Esophagus muscularis mucosa (tissue), 4 donors: ENCODE measurements at regions not wholly inside any gene's neighbourhood (a gene's known extent, or its start where the extent isn't known, plus 50 kb on each side); places are given as distances from the start of the nearest gene placed in this dataset.

Source experiments
- DNase-seq: peaks from one replicate; pipeline ENCODE4 v3.0.0-alpha.2; 2017; ENCODE audit errors: extremely low spot score
- H3K27ac ChIP-seq, 4 donors: fragments of 200-600 bp; sonication (generic); replicated peaks in 1 of 4; 1 replicate in 3 of 4; 2 replicates in 1 of 4; pipeline ENCODE4 v1.5.1; 2016 to 2019; ENCODE audit warnings: mild to moderate bottlenecking in 1 of 4
- H3K27me3 ChIP-seq, 4 donors: fragments of 200-600 bp; sonication (generic); one replicate each; pipeline versions ENCODE4 v1.5.1 to v1.6.0; 2016 to 2019
- H3K36me3 ChIP-seq, 4 donors: fragments of 200-600 bp; sonication (generic); one replicate each; pipeline ENCODE4 v1.5.1; 2016 to 2019
- H3K4me1 ChIP-seq, 4 donors: fragments of 200-600 bp; sonication (generic); one replicate each; pipeline ENCODE4 v1.5.1; 2016 to 2019
- H3K4me3 ChIP-seq, 4 donors: fragments of 200-600 bp; sonication (generic); 1 replicate in 2 of 4; 2 replicates in 2 of 4; pipeline ENCODE4 v1.5.1; 2016 to 2019; ENCODE audit warnings: mild to moderate bottlenecking in 4 of 4, moderate library complexity in 1 of 4
- H3K9me3 ChIP-seq, 4 donors: fragments of 200-600 bp; sonication (generic); 1 replicate in 3 of 4; 2 replicates in 1 of 4; pipeline ENCODE4 v1.5.1; 2016 to 2019
- EP300 ChIP-seq: sonication (generic); formaldehyde crosslinking; IDR thresholded peaks from one replicate; pipeline ENCODE4 v1.6.1; 2017; ENCODE audit warnings: antibody characterized with exemption
- POLR2A ChIP-seq: fragments of 450-650 bp; IDR thresholded peaks from one replicate; pipeline ENCODE4 v1.6.1; 2017; ENCODE audit warnings: antibody characterized with exemption, moderate library complexity, mild to moderate bottlenecking, low read depth
- POLR2AphosphoS5 ChIP-seq, 2 donors: sonication (generic); formaldehyde crosslinking; IDR thresholded peaks; one replicate each; pipeline ENCODE4 v1.6.1; 2017; ENCODE audit warnings: antibody characterized with exemption in 2 of 2
- WGBS: methylation state at CpG from one replicate; pipeline ENCODE4 v1.1.5; 2018; 5-methylcytosine and 5-hydroxymethylcytosine counted together
- intact Hi-C: fragments of 100-400 bp; cut with DNase I; formaldehyde crosslinking; loops from one replicate; pipeline ENCODE4 v1.15.1; 2023
- TF ChIP-seq, protein P1 (sequence below), 3 experiments: fragments of 200-600 bp in 2 of 3; fragments of 450-650 bp in 1 of 3; sonication (generic) in 2 of 3; IDR thresholded peaks; one replicate each; pipeline ENCODE4 v1.5.1; 2017 to 2019; ENCODE audit warnings: antibody characterized with exemption in 3 of 3, mild to moderate bottlenecking in 2 of 3, moderate library complexity in 1 of 3

GRCh38 chr6:6525933-6526332 lies 62.6 kb upstream of the LY86 start:
- H3K27ac ChIP-seq = no peak overlapping the region
- WGBS = 96% methylated on average over 2 of the region's 2 CpGs
- TF ChIP-seq POLR2A (no peak), POLR2AphosphoS5 (IDR thresholded peaks at IDR 0.05) (no peak), EP300 (no peak)
- TF ChIP-seq, protein P1, sequence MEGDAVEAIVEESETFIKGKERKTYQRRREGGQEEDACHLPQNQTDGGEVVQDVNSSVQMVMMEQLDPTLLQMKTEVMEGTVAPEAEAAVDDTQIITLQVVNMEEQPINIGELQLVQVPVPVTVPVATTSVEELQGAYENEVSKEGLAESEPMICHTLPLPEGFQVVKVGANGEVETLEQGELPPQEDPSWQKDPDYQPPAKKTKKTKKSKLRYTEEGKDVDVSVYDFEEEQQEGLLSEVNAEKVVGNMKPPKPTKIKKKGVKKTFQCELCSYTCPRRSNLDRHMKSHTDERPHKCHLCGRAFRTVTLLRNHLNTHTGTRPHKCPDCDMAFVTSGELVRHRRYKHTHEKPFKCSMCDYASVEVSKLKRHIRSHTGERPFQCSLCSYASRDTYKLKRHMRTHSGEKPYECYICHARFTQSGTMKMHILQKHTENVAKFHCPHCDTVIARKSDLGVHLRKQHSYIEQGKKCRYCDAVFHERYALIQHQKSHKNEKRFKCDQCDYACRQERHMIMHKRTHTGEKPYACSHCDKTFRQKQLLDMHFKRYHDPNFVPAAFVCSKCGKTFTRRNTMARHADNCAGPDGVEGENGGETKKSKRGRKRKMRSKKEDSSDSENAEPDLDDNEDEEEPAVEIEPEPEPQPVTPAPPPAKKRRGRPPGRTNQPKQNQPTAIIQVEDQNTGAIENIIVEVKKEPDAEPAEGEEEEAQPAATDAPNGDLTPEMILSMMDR (IDR thresholded peaks at IDR 0.05) = no peak
- no peaks in the 10 kb centered on the region for H3K4me1 ChIP-seq
- DNase-seq = no peak
- H3K27me3 ChIP-seq = peaks cover 0 to 9% (median 0%) of the 10 kb centered on the region in 4 donors
- intact Hi-C loops = no loop called here
- H3K9me3 ChIP-seq = peaks cover 0 to 3% (median 0%) of the 10 kb centered on the region in 4 donors
- no peaks in the 10 kb centered on the region for H3K36me3 ChIP-seq
- H3K4me3 ChIP-seq = no peak overlapping the region

DNA sequence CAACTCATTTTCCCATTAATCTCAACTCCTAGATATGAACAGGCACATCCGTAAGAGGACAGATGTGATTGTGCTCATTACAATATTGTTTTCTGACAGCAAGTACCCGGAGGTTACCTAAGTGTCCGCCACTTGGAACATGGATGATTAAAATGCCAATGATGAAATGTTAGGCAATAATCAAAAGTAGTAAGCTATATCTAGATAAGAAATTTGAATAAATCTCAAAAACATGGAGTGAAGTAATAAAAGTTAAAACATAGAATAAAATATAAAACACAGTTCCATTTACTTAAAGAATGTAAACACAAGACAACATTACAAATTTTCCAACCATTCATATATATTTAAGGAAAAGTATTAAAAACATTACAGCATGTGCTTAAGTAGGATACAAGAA lies 59.2 kb upstream of the LY86 start:
- Histone ChIP-seq H3K27me3 (peaks cover 0 to 4% (median 0%) of the 10 kb centered on the region in 4 donors), H3K4me1 (no peaks in the 10 kb centered on the region), H3K9me3 (peaks cover 0 to 3% (median 0%) of the 10 kb centered on the region in 4 donors), H3K4me3 (no peak overlapping the region), H3K36me3 (no peaks in the 10 kb centered on the region), H3K27ac (no peak overlapping the region)
- 78% methylated on average over 3 of the region's 3 CpGs for WGBS
- TF ChIP-seq, protein P1 (IDR thresholded peaks at IDR 0.05) = no peak
- no peak for TF ChIP-seq POLR2A
- no peak for TF ChIP-seq EP300
- TF ChIP-seq POLR2AphosphoS5 (IDR thresholded peaks at IDR 0.05) = no peak
- peak; percentile 31 for DNase-seq
- intact Hi-C loops = no loop called here

GRCh38 chr6:6533176-6533575 lies 55.3 kb upstream of the LY86 start:
- Histone ChIP-seq H3K36me3 (no peaks in the 10 kb centered on the region), H3K27ac (no peak overlapping the region), H3K4me3 (no peak overlapping the region), H3K27me3 (peaks cover 0 to 5% (median 0%) of the 10 kb centered on the region in 4 donors), H3K9me3 (peaks cover 0 to 3% (median 0%) of the 10 kb centered on the region in 4 donors), H3K4me1 (peaks cover 0 to 5% (median 3%) of the 10 kb centered on the region in 4 donors)
- intact Hi-C loops = no loop called here
- DNase-seq = peak; percentile 4
- 64% methylated on average over 3 of the region's 3 CpGs for WGBS
- TF ChIP-seq POLR2AphosphoS5 (IDR thresholded peaks at IDR 0.05) (no peak), POLR2A (no peak), EP300 (no peak)
- TF ChIP-seq, protein P1 (IDR thresholded peaks at IDR 0.05) = no peak

- TF ChIP-seq POLR2AphosphoS5 (IDR thresholded peaks at IDR 0.05) (no peak), EP300 (no peak), POLR2A (no peak)
- TF ChIP-seq, protein P1 (IDR thresholded peaks at IDR 0.05) = no peak
- peaks cover 0 to 3% (median 0%) of the 10 kb centered on the region in 4 donors for H3K9me3 ChIP-seq
- WGBS = 84% methylated on average over 16 of the region's 16 CpGs
- intact Hi-C loops = no loop called here
- peaks cover 0 to 5% (median 0%) of the 10 kb centered on the region in 4 donors for H3K27me3 ChIP-seq
- no peaks in the 10 kb centered on the region for H3K36me3 ChIP-seq
- no peak overlapping the region for H3K27ac ChIP-seq
- H3K4me1 ChIP-seq = peaks cover 0 to 7% (median 6%) of the 10 kb centered on the region in 4 donors
- DNase-seq = no peak
- H3K4me3 ChIP-seq = no peak overlapping the region
Measured at GRCh38 chr6:6534399-6534798, 54.1 kb upstream of the LY86 start.
